Mesenchymal stem cell (in vitro differentiated cells and primary cell): ENCODE measurements at regions not wholly inside any gene's neighbourhood (a gene's known extent, or its start where the extent isn't known, plus 50 kb on each side); places are given as distances from the start of the nearest gene placed in this dataset.
A peak's percentile ranks its signal among the peaks of the same experiment; 100 is the strongest.

Experiments
- DNase-seq: peaks from one replicate; pipeline ENCODE4 v3.0.0-alpha.2; 2013
- H2AFZ ChIP-seq: one replicate; pipeline ENCODE4 v1.6.1; 2013; ENCODE audit warnings: low read depth, mild to moderate bottlenecking, control low read depth, inconsistent platforms, low read length, moderate library complexity
- H2AK5ac ChIP-seq: 2 replicates; pipeline ENCODE4 v1.6.1; 2013; ENCODE audit warnings: low read length, moderate library complexity, mild to moderate bottlenecking, inconsistent platforms; ENCODE audit not compliant: severe bottlenecking
- H2BK120ac ChIP-seq: one replicate; pipeline ENCODE4 v1.6.1; 2013; ENCODE audit warnings: low read depth, mild to moderate bottlenecking, inconsistent platforms, low read length, moderate library complexity
- H2BK12ac ChIP-seq, 2 experiments: one replicate each; pipeline ENCODE4 v1.6.1; 2013; ENCODE audit warnings: inconsistent platforms in 2 of 2, low read length in 2 of 2, mild to moderate bottlenecking in 2 of 2, moderate library complexity in 2 of 2, control low read depth in 1 of 2
- H2BK15ac ChIP-seq: one replicate; pipeline ENCODE4 v1.6.1; 2013; ENCODE audit warnings: mild to moderate bottlenecking, low read depth, inconsistent platforms; ENCODE audit not compliant: poor library complexity, severe bottlenecking
- H2BK5ac ChIP-seq: 2 replicates; pipeline ENCODE4 v1.6.1; 2013; ENCODE audit warnings: low read depth, mild to moderate bottlenecking, low read length, control low read depth, inconsistent platforms; ENCODE audit not compliant: poor library complexity, severe bottlenecking
- H3K14ac ChIP-seq, 2 experiments: one replicate each; pipeline ENCODE4 v1.6.1; 2013; ENCODE audit warnings: inconsistent platforms in 2 of 2, low read length in 2 of 2, control low read depth in 1 of 2, mild to moderate bottlenecking in 1 of 2, moderate library complexity in 1 of 2
- H3K18ac ChIP-seq, 2 experiments: one replicate each; pipeline ENCODE4 v1.6.1; 2013; ENCODE audit warnings: inconsistent platforms in 2 of 2, low read length in 2 of 2, control low read depth in 1 of 2, low read depth in 1 of 2, mild to moderate bottlenecking in 1 of 2
- H3K23ac ChIP-seq, 2 experiments: one replicate each; pipeline ENCODE4 v1.6.1; 2013; ENCODE audit warnings: inconsistent platforms in 2 of 2, low read length in 2 of 2, mild to moderate bottlenecking in 2 of 2, moderate library complexity in 2 of 2, control low read depth in 1 of 2
- H3K27ac ChIP-seq: 2 replicates; pipeline ENCODE4 v1.5.1; 2013; ENCODE audit warnings: mild to moderate bottlenecking, moderate library complexity, low read length, control low read depth, inconsistent platforms; ENCODE audit not compliant: poor library complexity, severe bottlenecking
- H3K27me3 ChIP-seq, 2 experiments: 2 replicates each; pipeline versions ENCODE4 v1.6.1 to v1.7.0; 2013; ENCODE audit warnings: low read length in 2 of 2, mild to moderate bottlenecking in 2 of 2, moderate library complexity in 2 of 2, control low read depth in 1 of 2, inconsistent platforms in 1 of 2; ENCODE audit not compliant: control insufficient read depth in 1 of 2, insufficient read depth in 1 of 2
- H3K36me3 ChIP-seq, 2 experiments: 2 replicates each; pipeline versions ENCODE4 v1.6.1 to v1.7.0; 2013; ENCODE audit warnings: low read length in 2 of 2, control low read depth in 1 of 2, inconsistent platforms in 1 of 2, low read depth in 1 of 2, mild to moderate bottlenecking in 1 of 2; ENCODE audit not compliant: insufficient read depth in 2 of 2, control insufficient read depth in 1 of 2
- H3K4ac ChIP-seq, 2 experiments: one replicate each; pipeline ENCODE4 v1.6.1; 2013; ENCODE audit warnings: inconsistent platforms in 2 of 2, low read length in 2 of 2, mild to moderate bottlenecking in 2 of 2, moderate library complexity in 2 of 2, control low read depth in 1 of 2, low read depth in 1 of 2
- H3K4me1 ChIP-seq: 2 replicates; pipeline ENCODE4 v1.6.1; 2013; ENCODE audit warnings: low read depth, low read length, control low read depth; ENCODE audit not compliant: control insufficient read depth, insufficient read depth
- H3K4me2 ChIP-seq: 2 replicates; pipeline ENCODE4 v1.6.1; 2013; ENCODE audit warnings: low read length, mild to moderate bottlenecking, inconsistent platforms; ENCODE audit not compliant: poor library complexity, severe bottlenecking
- H3K4me3 ChIP-seq, 2 experiments: 2 replicates each; pipeline versions ENCODE4 v1.5.1 to v1.7.0; 2013; ENCODE audit warnings: low read length in 2 of 2, mild to moderate bottlenecking in 2 of 2, control low read depth in 1 of 2, low read depth in 1 of 2; ENCODE audit not compliant: insufficient read depth in 1 of 2
- H3K79me1 ChIP-seq: replicated peaks from 2 replicates; pipeline ENCODE4 v1.6.1; 2013; ENCODE audit warnings: mild to moderate bottlenecking, control low read depth, low read length, inconsistent platforms; ENCODE audit not compliant: poor library complexity, severe bottlenecking
- H3K9ac ChIP-seq: 2 replicates; pipeline ENCODE4 v1.7.0; 2013; ENCODE audit warnings: mild to moderate bottlenecking, low read length, moderate library complexity
- H3K9me3 ChIP-seq: 2 replicates; pipeline ENCODE4 v1.7.0; 2013; ENCODE audit warnings: mild to moderate bottlenecking, low read length; ENCODE audit not compliant: control insufficient read depth
- H4K8ac ChIP-seq: one replicate; pipeline ENCODE4 v1.6.1; 2013; ENCODE audit warnings: inconsistent platforms, mild to moderate bottlenecking, low read length, moderate library complexity
- H4K91ac ChIP-seq: one replicate; pipeline ENCODE4 v1.6.1; 2013; ENCODE audit warnings: mild to moderate bottlenecking, low read length, inconsistent platforms
- WGBS: methylation state at CpG from one replicate; pipeline ENCODE4 v1.1.7; 2013; ENCODE audit warnings: mixed read lengths; 5-methylcytosine and 5-hydroxymethylcytosine counted together

- Histone ChIP-seq H2BK5ac (no peak overlapping the region), H3K23ac (no peak overlapping the region), H3K9ac (no peak overlapping the region), H2AK5ac (no peak overlapping the region), H3K14ac (no peak overlapping the region), H2BK120ac (no peak overlapping the region), H2BK12ac (no peak overlapping the region), H3K18ac (no peak overlapping the region), H3K4ac (no peak overlapping the region), H3K4me3 (no peak overlapping the region), H3K36me3 (no peaks in the 10 kb centered on the region), H3K4me1 (no peaks in the 10 kb centered on the region), H3K27ac (no peak overlapping the region), H4K91ac (no peak overlapping the region), H3K79me1 (no peaks in the 10 kb centered on the region), H2BK15ac (no peak overlapping the region), H4K8ac (no peak overlapping the region), H3K9me3 (no peaks in the 10 kb centered on the region), H3K27me3 (no peaks in the 10 kb centered on the region), H2AFZ (no peak overlapping the region), H3K4me2 (no peak overlapping the region)
- no peak for DNase-seq
These were observed 76.5 kb upstream of the ALDH1A1 start for GRCh38 chr9:73029346-73029745.

- Histone ChIP-seq H3K27ac (no peak overlapping the region), H2BK120ac (no peak overlapping the region), H3K18ac (no peak overlapping the region), H3K14ac (no peak overlapping the region), H3K4ac (no peak overlapping the region), H3K23ac (no peak overlapping the region), H3K4me3 (no peak overlapping the region), H3K27me3 (no peaks in the 10 kb centered on the region), H2BK5ac (no peak overlapping the region), H3K9ac (no peak overlapping the region), H2BK15ac (no peak overlapping the region), H2AK5ac (no peak overlapping the region), H2BK12ac (no peak overlapping the region), H3K4me1 (no peaks in the 10 kb centered on the region), H3K4me2 (no peak overlapping the region), H3K9me3 (no peaks in the 10 kb centered on the region), H3K79me1 (no peaks in the 10 kb centered on the region), H4K8ac (no peak overlapping the region), H2AFZ (no peak overlapping the region), H3K36me3 (no peaks in the 10 kb centered on the region), H4K91ac (no peak overlapping the region)
- 100% methylated on average over 1 of the region's 5 CpGs for WGBS
- DNase-seq = no peak
These were observed 73.5 kb upstream of the ALDH1A1 start for GRCh38 chr9:73026375-73026774.

GRCh38 chr9:73024601-73025034, 71.8 kb upstream of the ALDH1A1 start:
- Histone ChIP-seq H2BK12ac (no peak overlapping the region), H2BK5ac (no peak overlapping the region), H3K9ac (no peak overlapping the region), H2AFZ (no peak overlapping the region), H2AK5ac (no peak overlapping the region), H3K36me3 (no peaks in the 10 kb centered on the region), H3K4me1 (no peaks in the 10 kb centered on the region), H3K23ac (no peak overlapping the region), H2BK120ac (no peak overlapping the region), H4K91ac (no peak overlapping the region), H2BK15ac (no peak overlapping the region), H4K8ac (no peak overlapping the region), H3K4ac (no peak overlapping the region), H3K79me1 (no peaks in the 10 kb centered on the region), H3K14ac (no peak overlapping the region), H3K27me3 (no peaks in the 10 kb centered on the region), H3K27ac (no peak overlapping the region), H3K18ac (no peak overlapping the region), H3K4me3 (no peak overlapping the region), H3K4me2 (no peak overlapping the region), H3K9me3 (no peaks in the 10 kb centered on the region)
- DNase-seq = no peak
- WGBS = 94% methylated on average over 2 of the region's 6 CpGs

- Histone ChIP-seq H2BK120ac (no peak overlapping the region), H2BK12ac (no peak overlapping the region), H3K14ac (no peak overlapping the region), H3K4me1 (no peaks in the 10 kb centered on the region), H3K4me3 (no peak overlapping the region), H2BK15ac (no peak overlapping the region), H3K27me3 (no peaks in the 10 kb centered on the region), H3K23ac (no peak overlapping the region), H4K8ac (no peak overlapping the region), H3K27ac (no peak overlapping the region), H3K18ac (no peak overlapping the region), H3K4me2 (no peak overlapping the region), H2BK5ac (no peak overlapping the region), H3K9me3 (peaks cover 6% of the 10 kb centered on the region), H4K91ac (no peak overlapping the region), H2AFZ (no peak overlapping the region), H3K4ac (no peak overlapping the region), H3K79me1 (no peaks in the 10 kb centered on the region), H3K36me3 (no peaks in the 10 kb centered on the region), H3K9ac (peak overlapping the region; percentile 45), H2AK5ac (no peak overlapping the region)
- DNase-seq = peak; percentile 71
- 5% methylated on average over 7 of the region's 7 CpGs for WGBS
These were observed 70.2 kb upstream of the ALDH1A1 start for GRCh38 chr9:73023025-73023541.
